Keratinocyte (primary cell): ENCODE measurements at regions not wholly inside any gene's neighbourhood (a gene's known extent, or its start where the extent isn't known, plus 50 kb on each side); places are given as distances from the start of the nearest gene placed in this dataset.

Experiments used
- EZH2 ChIP-seq: IDR thresholded peaks from one replicate; pipeline ENCODE4 v1.6.1; 2012; ENCODE audit warnings: inconsistent platforms, mild to moderate bottlenecking, low read length, moderate library complexity
- TF ChIP-seq, protein P1 (sequence below), 3 experiments: IDR thresholded peaks in 1 of 3; conservative IDR thresholded peaks in 1 of 3; optimal IDR thresholded peaks in 1 of 3; 2 replicates in 2 of 3; 3 replicates in 1 of 3; pipeline versions ENCODE3 to v1.5.1; 2011; ENCODE audit warnings: low read length in 3 of 3, mild to moderate bottlenecking in 3 of 3, moderate library complexity in 2 of 3, control low read depth in 1 of 3, inconsistent platforms in 1 of 3; ENCODE audit not compliant: insufficient read depth in 2 of 3; ENCODE audit errors: extremely low read depth in 1 of 3

DNA sequence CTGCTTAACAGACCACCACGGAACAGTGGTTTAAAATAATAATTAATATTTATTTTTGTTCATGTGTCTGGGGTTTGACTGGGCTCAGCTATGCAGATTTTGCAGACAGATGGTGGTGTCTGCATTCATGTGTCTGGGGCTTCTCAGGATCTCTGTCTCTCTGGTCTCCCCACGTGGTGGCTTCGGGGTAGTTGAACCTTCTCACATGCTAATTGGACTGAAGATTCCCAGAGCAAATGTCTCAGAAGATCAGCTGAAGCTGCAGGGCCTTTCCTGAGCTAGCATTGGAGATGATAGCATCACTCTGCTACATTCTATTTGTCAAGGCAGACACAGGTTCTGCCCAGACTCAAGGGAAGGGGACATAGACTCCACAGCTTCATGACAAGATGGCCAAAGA, 109.1 kb upstream of the DNAH14 start:
- TF ChIP-seq, protein P1, sequence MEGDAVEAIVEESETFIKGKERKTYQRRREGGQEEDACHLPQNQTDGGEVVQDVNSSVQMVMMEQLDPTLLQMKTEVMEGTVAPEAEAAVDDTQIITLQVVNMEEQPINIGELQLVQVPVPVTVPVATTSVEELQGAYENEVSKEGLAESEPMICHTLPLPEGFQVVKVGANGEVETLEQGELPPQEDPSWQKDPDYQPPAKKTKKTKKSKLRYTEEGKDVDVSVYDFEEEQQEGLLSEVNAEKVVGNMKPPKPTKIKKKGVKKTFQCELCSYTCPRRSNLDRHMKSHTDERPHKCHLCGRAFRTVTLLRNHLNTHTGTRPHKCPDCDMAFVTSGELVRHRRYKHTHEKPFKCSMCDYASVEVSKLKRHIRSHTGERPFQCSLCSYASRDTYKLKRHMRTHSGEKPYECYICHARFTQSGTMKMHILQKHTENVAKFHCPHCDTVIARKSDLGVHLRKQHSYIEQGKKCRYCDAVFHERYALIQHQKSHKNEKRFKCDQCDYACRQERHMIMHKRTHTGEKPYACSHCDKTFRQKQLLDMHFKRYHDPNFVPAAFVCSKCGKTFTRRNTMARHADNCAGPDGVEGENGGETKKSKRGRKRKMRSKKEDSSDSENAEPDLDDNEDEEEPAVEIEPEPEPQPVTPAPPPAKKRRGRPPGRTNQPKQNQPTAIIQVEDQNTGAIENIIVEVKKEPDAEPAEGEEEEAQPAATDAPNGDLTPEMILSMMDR (optimal IDR thresholded peaks at IDR 0.05 in 1 of 3, IDR thresholded peaks at IDR 0.05 in 1 of 3, conservative IDR thresholded peaks at IDR 0.05 in 1 of 3; ENCODE audit: extremely low read depth in 1 of 3, insufficient read depth in 2 of 3, low read length in 3 of 3) = no peak
- no peak for TF ChIP-seq EZH2
